RCC 7860 (cell line): ENCODE measurements at regions not wholly inside any gene's neighbourhood (a gene's known extent, or its start where the extent isn't known, plus 50 kb on each side); places are given as distances from the start of the nearest gene placed in this dataset.
"Not testable (repeated sequence)": the region's sequence is repeated elsewhere in the genome, so short reads cannot be mapped to it uniquely, and the experiment has no call there.

ENCODE experiments used
- DNase-seq: peaks from one replicate; pipeline ENCODE4 v3.0.0-alpha.2; 2015; ENCODE audit warnings: low spot score
- FAIRE-seq: peaks from 2 replicates; lab custom pipeline; 2012; peaks lifted over from hg19 to GRCh38; lab: Jason Lieb, UNC

GRCh38 chr7:106386958-106387357 is 102.2 kb upstream of the NAMPT start:
- DNase-seq (no peak), FAIRE-seq (no peak)

- FAIRE-seq (no peak), DNase-seq (no peak)
Measured at GRCh38 chr7:106384373-106384772, 99.6 kb upstream of the NAMPT start.

- DNase-seq: no peak
- FAIRE-seq: no peak
Measured at GRCh38 chr7:106382929-106383328, 98.1 kb upstream of the NAMPT start.

- DNase-seq (no peak), FAIRE-seq (no peak)
Measured at GRCh38 chr7:106382129-106382528, 97.3 kb upstream of the NAMPT start.

GRCh38 chr7:106381252-106381651 is 96.5 kb upstream of the NAMPT start:
- no peak for FAIRE-seq
- DNase-seq: no peak

GRCh38 chr7:106377847-106378361 is 93.1 kb upstream of the NAMPT start:
- no peak for FAIRE-seq
- no peak for DNase-seq

- FAIRE-seq (no peak), DNase-seq (no peak)
Measured at GRCh38 chr7:106376026-106376799, 91.4 kb upstream of the NAMPT start.

- FAIRE-seq: no peak
- DNase-seq: no peak
Measured at GRCh38 chr7:106375499-106375898, 90.7 kb upstream of the NAMPT start.

GRCh38 chr7:106374437-106374836 is 89.7 kb upstream of the NAMPT start:
- FAIRE-seq: no peak

GRCh38 chr7:106372595-106373318 is 88.0 kb upstream of the NAMPT start:
- no peak for FAIRE-seq
- no peak for DNase-seq

More at GRCh38 chr7:106374437-106374836, 89.7 kb upstream of the NAMPT start:
- no peak for DNase-seq

- FAIRE-seq (no peak), DNase-seq (no peak)
Measured at GRCh38 chr7:106372126-106372525, 87.3 kb upstream of the NAMPT start.

GRCh38 chr7:106371629-106372028 is 86.8 kb upstream of the NAMPT start:
- DNase-seq (no peak), FAIRE-seq (no peak)

GRCh38 chr7:106370542-106370941 is 85.8 kb upstream of the NAMPT start:
- DNase-seq (no peak), FAIRE-seq (no peak)

GRCh38 chr7:106369816-106370215 is 85.0 kb upstream of the NAMPT start:
- DNase-seq (no peak), FAIRE-seq (no peak)

- DNase-seq: peak; percentile 29
- no peak for FAIRE-seq
Measured at GRCh38 chr7:106369352-106369751, 84.6 kb upstream of the NAMPT start.

- FAIRE-seq: no peak
- no peak for DNase-seq
Measured at GRCh38 chr7:106367664-106368063, 82.9 kb upstream of the NAMPT start.

GRCh38 chr7:106367018-106367420 is 82.2 kb upstream of the NAMPT start:
- peak; percentile 23 for DNase-seq
- no peak for FAIRE-seq

GRCh38 chr7:106365252-106366005 is 80.6 kb upstream of the NAMPT start:
- FAIRE-seq: no peak

GRCh38 chr7:106362507-106362906 is 77.7 kb upstream of the NAMPT start:
- not testable (repeated sequence) for FAIRE-seq, DNase-seq

More at GRCh38 chr7:106365252-106366005, 80.6 kb upstream of the NAMPT start:
- no peak for DNase-seq

- peak; percentile 98 for FAIRE-seq
- peak; percentile 87 for DNase-seq
Measured at GRCh38 chr7:106358103-106358663, 73.4 kb upstream of the NAMPT start.

- FAIRE-seq (no peak), DNase-seq (no peak)
Measured at GRCh38 chr7:106357675-106358074, 72.9 kb upstream of the NAMPT start.
